GF-D8 (cell line): ENCODE measurements at regions not wholly inside any gene's neighbourhood (a gene's known extent, or its start where the extent isn't known, plus 50 kb on each side); places are given as distances from the start of the nearest gene placed in this dataset.

Experiments used
- DNase-seq: peaks from one replicate; lab custom pipeline; 2025; lab: John Stamatoyannopoulos, UW

GRCh38 chr13:80590551-80590950, 249.6 kb upstream of the SPRY2 start:
- DNase-seq: no peak

GRCh38 chr13:80586356-80586755, 245.4 kb upstream of the SPRY2 start:
- DNase-seq: no peak

- no peak for DNase-seq
Measured at GRCh38 chr13:80585531-80585930, 244.6 kb upstream of the SPRY2 start.

- no peak for DNase-seq
Measured at GRCh38 chr13:80584785-80585184, 243.9 kb upstream of the SPRY2 start.

GRCh38 chr13:80584306-80584705, 243.4 kb upstream of the SPRY2 start:
- DNase-seq: no peak

- no peak for DNase-seq
Measured at GRCh38 chr13:80577926-80578670, 237.2 kb upstream of the SPRY2 start.

GRCh38 chr13:80577285-80577684, 236.4 kb upstream of the SPRY2 start:
- DNase-seq: no peak

- no peak for DNase-seq
Measured at GRCh38 chr13:80574113-80574850, 233.4 kb upstream of the SPRY2 start.

GRCh38 chr13:80572923-80573316, 232.0 kb upstream of the SPRY2 start:
- DNase-seq: no peak

GRCh38 chr13:80572308-80572922, 231.5 kb upstream of the SPRY2 start:
- no peak for DNase-seq

- DNase-seq: no peak
Measured at GRCh38 chr13:80571346-80572307, 230.7 kb upstream of the SPRY2 start.

GRCh38 chr13:80563439-80563838, 222.5 kb upstream of the SPRY2 start:
- no peak for DNase-seq

GRCh38 chr13:80562433-80563156, 221.7 kb upstream of the SPRY2 start:
- no peak for DNase-seq

- DNase-seq: no peak
Measured at GRCh38 chr13:80560609-80561008, 219.7 kb upstream of the SPRY2 start.

GRCh38 chr13:80559944-80560343, 219.0 kb upstream of the SPRY2 start:
- no peak for DNase-seq

GRCh38 chr13:80558074-80558473, 217.1 kb upstream of the SPRY2 start:
- DNase-seq: no peak

- no peak for DNase-seq
Measured at GRCh38 chr13:80555796-80556678, 215.1 kb upstream of the SPRY2 start.

GRCh38 chr13:80552851-80553440, 212.0 kb upstream of the SPRY2 start:
- no peak for DNase-seq

- no peak for DNase-seq
Measured at GRCh38 chr13:80551650-80552497, 210.9 kb upstream of the SPRY2 start.
